Keratinocyte (primary cell): ENCODE measurements at regions not wholly inside any gene's neighbourhood (a gene's known extent, or its start where the extent isn't known, plus 50 kb on each side); places are given as distances from the start of the nearest gene placed in this dataset.

Source experiments
- DNase-seq: peaks from one replicate; pipeline ENCODE4 v3.0.0-alpha.2; 2011; ENCODE audit warnings: low read depth, missing footprints, low spot score
- FAIRE-seq: peaks from 2 replicates; lab custom pipeline; 2011; peaks lifted over from hg19 to GRCh38; lab: Jason Lieb, UNC
- H2AFZ ChIP-seq: 2 replicates; pipeline ENCODE4 v1.6.0; 2012; ENCODE audit warnings: low read length, control low read depth, inconsistent platforms; ENCODE audit not compliant: control insufficient read depth
- H3K27ac ChIP-seq: 2 replicates; pipeline ENCODE4 v1.5.1; 2011; ENCODE audit warnings: low read length; ENCODE audit not compliant: control insufficient read depth, insufficient read depth
- H3K27me3 ChIP-seq: 3 replicates; pipeline ENCODE4 v1.6.0; 2011; ENCODE audit warnings: low read length; ENCODE audit not compliant: control insufficient read depth, insufficient read depth; ENCODE audit errors: extremely low read depth
- H3K36me3 ChIP-seq, 2 experiments: 2 replicates in 1 of 2; 3 replicates in 1 of 2; pipeline ENCODE4 v1.5.1; 2011; ENCODE audit warnings: low read length in 2 of 2, mild to moderate bottlenecking in 1 of 2; ENCODE audit not compliant: control insufficient read depth in 2 of 2, insufficient read depth in 2 of 2; ENCODE audit errors: extremely low read depth in 1 of 2
- H3K4me1 ChIP-seq: 3 replicates; pipeline ENCODE4 v1.5.1; 2011; ENCODE audit warnings: low read length; ENCODE audit not compliant: control insufficient read depth, insufficient read depth; ENCODE audit errors: extremely low read depth
- H3K4me2 ChIP-seq: 3 replicates; pipeline ENCODE4 v1.6.0; 2011; ENCODE audit warnings: low read depth, low read length; ENCODE audit not compliant: control insufficient read depth, insufficient read depth; ENCODE audit errors: extremely low read depth
- H3K4me3 ChIP-seq, 3 experiments: fragments of 200-600 bp in 1 of 3; sonication (generic) in 1 of 3; 2 replicates in 2 of 3; 3 replicates in 1 of 3; pipeline ENCODE4 v1.5.1; 2011 to 2016; ENCODE audit warnings: low read length in 3 of 3, mild to moderate bottlenecking in 3 of 3, control low read depth in 2 of 3, inconsistent platforms in 1 of 3, low read depth in 1 of 3, mixed read lengths in 1 of 3, mixed run types in 1 of 3, moderate library complexity in 1 of 3; ENCODE audit not compliant: control insufficient read depth in 2 of 3, insufficient read depth in 2 of 3; ENCODE audit errors: extremely low read depth in 1 of 3
- H3K79me2 ChIP-seq: 2 replicates; pipeline ENCODE4 v1.6.0; 2012; ENCODE audit warnings: low read length; ENCODE audit not compliant: control insufficient read depth, insufficient read depth
- H3K9ac ChIP-seq: 3 replicates; pipeline ENCODE4 v1.6.0; 2011; ENCODE audit warnings: low read length; ENCODE audit not compliant: control insufficient read depth, insufficient read depth; ENCODE audit errors: extremely low read depth
- H3K9me1 ChIP-seq: 3 replicates; pipeline ENCODE4 v1.6.0; 2011; ENCODE audit warnings: low read length; ENCODE audit not compliant: control insufficient read depth, insufficient read depth; ENCODE audit errors: extremely low read depth
- H3K9me3 ChIP-seq: 2 replicates; pipeline ENCODE4 v1.5.1; 2012; ENCODE audit warnings: low read depth, low read length; ENCODE audit not compliant: control insufficient read depth
- H4K20me1 ChIP-seq: 3 replicates; pipeline ENCODE4 v1.6.0; 2011; ENCODE audit warnings: low read length; ENCODE audit not compliant: control insufficient read depth, insufficient read depth; ENCODE audit errors: extremely low read depth
- CTCF ChIP-seq, 3 experiments: IDR thresholded peaks in 1 of 3; conservative IDR thresholded peaks in 1 of 3; optimal IDR thresholded peaks in 1 of 3; 2 replicates in 2 of 3; 3 replicates in 1 of 3; pipeline versions ENCODE3 to v1.5.1; 2011; ENCODE audit warnings: low read length in 3 of 3, mild to moderate bottlenecking in 3 of 3, moderate library complexity in 2 of 3, control low read depth in 1 of 3, inconsistent platforms in 1 of 3; ENCODE audit not compliant: insufficient read depth in 2 of 3; ENCODE audit errors: extremely low read depth in 1 of 3
- EZH2 ChIP-seq: IDR thresholded peaks from one replicate; pipeline ENCODE4 v1.6.1; 2012; ENCODE audit warnings: inconsistent platforms, mild to moderate bottlenecking, low read length, moderate library complexity
- dilution Hi-C: fragments of 300-500 bp; cut with MboI; formaldehyde crosslinking; loops from one replicate; pipeline ENCODE4 v1.7.0; 2020; ENCODE audit warnings: low sequenced_read_pairs; ENCODE audit not compliant: extremely low pct_ligation_motif_present

- no peak overlapping the region for H2AFZ ChIP-seq
- H4K20me1 ChIP-seq: no peaks in the 10 kb centered on the region
- H3K79me2 ChIP-seq: no peaks in the 10 kb centered on the region
- DNase-seq (no peak), FAIRE-seq (no peak)
- H3K27me3 ChIP-seq: no peaks in the 10 kb centered on the region
- no peak overlapping the region for H3K4me3 ChIP-seq
- no peaks in the 10 kb centered on the region for H3K9me1 ChIP-seq
- H3K4me2 ChIP-seq: no peak overlapping the region
- H3K36me3 ChIP-seq: no peaks in the 10 kb centered on the region
- TF ChIP-seq CTCF (optimal IDR thresholded peaks at IDR 0.05 in 1 of 3, IDR thresholded peaks at IDR 0.05 in 1 of 3, conservative IDR thresholded peaks at IDR 0.05 in 1 of 3; ENCODE audit: extremely low read depth in 1 of 3, insufficient read depth in 2 of 3, low read length in 3 of 3): no peak
- no peak for TF ChIP-seq EZH2
- H3K9me3 ChIP-seq: no peaks in the 10 kb centered on the region
- no peak overlapping the region for H3K27ac ChIP-seq
- no peaks in the 10 kb centered on the region for H3K4me1 ChIP-seq
- H3K9ac ChIP-seq: no peak overlapping the region
- dilution Hi-C loops: no loop called here
Observed at GRCh38 chr4:153974452-153974851, 185.6 kb upstream of the SFRP2 start.

GRCh38 chr4:153973942-153974341 lies 185.1 kb upstream of the SFRP2 start:
- no peaks in the 10 kb centered on the region for H3K27me3 ChIP-seq
- no peaks in the 10 kb centered on the region for H3K79me2 ChIP-seq
- H3K36me3 ChIP-seq: no peaks in the 10 kb centered on the region
- H3K9ac ChIP-seq: no peak overlapping the region
- no peak overlapping the region for H2AFZ ChIP-seq
- H3K4me2 ChIP-seq: no peak overlapping the region
- FAIRE-seq (no peak), DNase-seq (no peak)
- H3K27ac ChIP-seq: no peak overlapping the region
- no peak overlapping the region for H3K4me3 ChIP-seq
- H3K9me1 ChIP-seq: no peaks in the 10 kb centered on the region
- dilution Hi-C loops: no loop called here
- H3K4me1 ChIP-seq: no peaks in the 10 kb centered on the region
- no peaks in the 10 kb centered on the region for H4K20me1 ChIP-seq
- no peaks in the 10 kb centered on the region for H3K9me3 ChIP-seq
- no peak for TF ChIP-seq EZH2
- TF ChIP-seq CTCF (optimal IDR thresholded peaks at IDR 0.05 in 1 of 3, IDR thresholded peaks at IDR 0.05 in 1 of 3, conservative IDR thresholded peaks at IDR 0.05 in 1 of 3; ENCODE audit: extremely low read depth in 1 of 3, insufficient read depth in 2 of 3, low read length in 3 of 3): no peak
